Stimulated activated naive CD4-positive, alpha-beta T cell (primary cell): ENCODE measurements at regions not wholly inside any gene's neighbourhood (a gene's known extent, or its start where the extent isn't known, plus 50 kb on each side); places are given as distances from the start of the nearest gene placed in this dataset.

Experiments
- DNase-seq, 6 experiments: peaks; one replicate each; lab custom pipeline; 2025; lab: John Stamatoyannopoulos, UW

DNA sequence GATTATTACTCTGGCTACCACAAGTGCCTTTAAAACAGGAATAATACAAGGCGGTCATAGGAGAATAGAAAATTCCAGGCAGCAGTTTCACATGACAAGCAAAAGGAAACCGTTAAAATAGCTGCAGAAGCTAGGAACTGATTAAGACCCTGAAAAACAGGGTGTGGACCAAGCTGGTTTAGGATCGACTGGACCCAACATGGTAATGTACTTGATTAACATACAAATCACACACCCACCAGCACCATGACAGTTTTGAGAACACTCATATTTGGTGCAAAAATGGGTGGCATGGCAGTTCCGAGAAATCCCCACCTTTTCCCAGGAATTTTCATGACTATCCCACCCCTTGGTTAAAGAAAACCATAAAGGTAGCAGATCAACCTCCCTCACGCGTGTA lies 51.9 kb upstream of the TMEM163 start:
- no peak for DNase-seq

- no peak for DNase-seq
These were observed 52.6 kb upstream of the TMEM163 start for GRCh38 chr2:134771313-134771801.

DNA sequence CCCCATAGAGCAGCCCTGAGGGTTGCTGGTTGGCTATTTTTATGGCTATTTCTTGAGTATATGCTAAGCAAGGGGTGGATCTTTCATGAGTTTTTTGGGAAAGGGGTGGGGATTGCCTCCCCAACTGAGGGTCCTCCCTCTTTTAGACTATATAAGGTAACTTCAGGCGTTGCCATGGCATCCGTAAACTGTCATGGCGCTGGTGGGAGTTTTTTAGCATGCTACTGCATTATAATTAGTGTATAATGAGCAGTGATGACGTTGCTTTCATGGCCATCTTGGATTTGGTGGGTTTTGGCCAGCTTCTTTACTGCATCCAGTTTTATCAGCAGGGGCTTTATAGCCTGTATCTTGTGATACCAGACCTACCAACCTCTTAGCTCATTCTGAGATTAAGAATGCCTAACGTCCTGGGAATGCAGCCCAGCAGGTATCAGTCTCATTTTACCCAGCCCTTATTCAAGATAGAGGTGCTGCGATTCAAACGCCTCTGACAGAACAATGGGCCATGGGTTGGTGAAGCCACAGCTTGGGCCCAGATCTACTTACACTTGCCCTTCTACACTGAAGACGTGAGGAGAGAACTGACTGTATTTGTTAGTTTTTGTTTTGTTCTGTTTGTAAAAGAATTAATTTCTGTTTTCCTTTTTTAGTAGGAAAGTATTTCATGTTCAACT lies 53.8 kb upstream of the TMEM163 start:
- DNase-seq: no peak

- no peak for DNase-seq
These were observed 54.5 kb upstream of the TMEM163 start for GRCh38 chr2:134773335-134773734.

GRCh38 chr2:134773759-134774742 lies 55.3 kb upstream of the TMEM163 start:
- no peak for DNase-seq

GRCh38 chr2:134774786-134775641 lies 56.2 kb upstream of the TMEM163 start:
- no peak for DNase-seq

GRCh38 chr2:134776836-134777235 lies 58.0 kb upstream of the TMEM163 start:
- no peak for DNase-seq

GRCh38 chr2:134777593-134777992 lies 58.8 kb upstream of the TMEM163 start:
- no peak for DNase-seq

GRCh38 chr2:134778372-134778771 lies 59.6 kb upstream of the TMEM163 start:
- DNase-seq: no peak

DNA sequence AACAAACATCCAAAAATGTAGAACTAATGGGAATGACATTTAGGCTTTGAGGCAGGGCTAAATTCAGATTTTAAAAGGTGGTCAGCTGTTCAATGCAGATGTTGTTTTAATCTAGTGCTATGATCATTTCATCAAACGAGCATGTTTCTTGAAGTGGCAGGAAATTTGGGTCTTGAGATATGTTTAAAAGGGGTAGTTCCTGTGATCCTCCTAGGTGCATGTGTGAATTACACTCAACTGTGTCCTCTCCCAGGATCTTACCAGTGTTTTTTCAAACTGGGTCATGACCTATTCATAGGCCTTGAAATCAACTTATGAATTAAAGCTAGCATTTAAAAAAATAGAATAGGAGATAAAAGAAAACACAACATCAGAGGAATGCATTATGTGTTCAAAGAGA lies 57.4 kb upstream of the ACMSD start:
- DNase-seq: peak in 1 of 6 experiments; percentile 5

DNA sequence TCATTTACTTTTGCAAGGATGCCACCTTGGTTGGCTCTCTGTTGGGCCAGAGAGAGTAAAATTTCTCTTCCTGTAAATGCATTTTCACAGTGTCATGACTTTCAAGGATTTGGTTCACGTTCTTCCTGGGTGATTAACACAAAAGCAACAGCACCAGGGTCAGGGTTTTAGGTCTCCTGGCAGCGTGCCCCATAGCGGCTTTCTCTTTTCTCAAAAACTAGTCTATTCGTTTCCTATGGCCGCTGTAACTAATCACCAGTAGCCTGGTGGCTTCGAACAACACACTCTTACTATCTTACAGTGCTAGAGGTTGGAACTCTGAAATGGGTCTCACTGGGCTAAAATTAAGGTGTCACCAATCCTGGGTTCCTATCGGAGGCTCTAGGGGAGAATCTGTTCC lies 56.3 kb upstream of the ACMSD start:
- no peak for DNase-seq

DNA sequence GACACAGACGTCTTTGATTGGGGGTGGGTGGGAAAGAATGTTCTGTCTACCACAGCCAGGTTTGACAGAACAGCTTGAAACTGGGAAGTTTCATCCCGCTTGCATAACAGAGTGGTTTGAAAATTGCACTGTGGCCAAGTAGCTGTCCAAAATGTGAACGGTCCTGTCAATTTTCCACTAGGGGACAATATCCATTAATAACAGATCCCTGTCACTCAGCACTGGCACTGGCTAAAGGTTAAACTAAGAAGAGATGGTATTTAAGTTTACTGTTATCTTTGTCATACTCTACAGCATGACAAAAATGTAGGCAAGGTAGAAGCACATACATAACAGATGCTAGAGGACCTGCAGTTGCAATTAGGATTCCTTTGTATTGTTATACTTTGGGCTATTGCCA lies 55.6 kb upstream of the ACMSD start:
- DNase-seq: no peak

GRCh38 chr2:134783912-134784311 lies 54.5 kb upstream of the ACMSD start:
- no peak for DNase-seq

DNA sequence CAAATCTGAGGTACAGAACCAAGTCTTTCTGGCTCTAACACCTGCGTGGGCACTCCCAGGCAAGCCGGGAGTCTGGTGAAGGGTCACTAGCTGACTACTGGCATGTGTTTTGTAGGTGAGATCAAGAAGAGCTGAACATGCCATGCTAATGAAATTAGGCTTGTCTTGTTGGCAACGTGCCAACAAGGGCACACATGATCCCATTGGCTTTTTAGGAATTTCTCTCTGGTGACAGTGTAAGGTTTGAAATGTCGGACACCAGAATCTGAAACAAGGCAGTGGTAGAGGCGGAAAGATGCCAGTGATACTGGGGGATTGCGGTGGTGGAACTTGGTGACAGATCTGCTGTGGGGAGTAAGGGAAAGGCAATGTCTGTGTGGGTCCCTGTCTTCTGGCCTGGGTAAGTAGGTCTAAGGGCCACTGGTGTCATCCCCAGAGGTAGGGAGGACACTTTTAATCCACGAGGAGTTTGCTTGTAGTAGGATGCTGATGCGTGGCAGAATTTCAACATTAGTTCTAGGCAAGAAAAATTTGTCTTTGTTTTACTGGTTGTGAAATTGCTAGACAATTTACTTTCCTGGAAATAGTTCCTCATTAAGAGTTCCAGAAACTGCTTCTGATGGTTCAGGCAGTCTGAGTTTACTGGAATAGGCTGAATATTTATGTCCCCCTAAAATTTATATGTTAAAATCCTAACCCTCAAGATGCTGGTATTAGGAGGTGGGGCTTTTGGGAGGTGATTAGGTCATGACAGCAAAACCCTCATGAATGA lies 52.6 kb upstream of the ACMSD start:
- no peak for DNase-seq

- no peak for DNase-seq
These were observed 50.0 kb upstream of the ACMSD start for GRCh38 chr2:134788417-134788816.
